ENCODE measurements at regions not wholly inside any gene's neighbourhood (a gene's known extent, or its start where the extent isn't known, plus 50 kb on each side); places are given as distances from the start of the nearest gene placed in this dataset.

GRCh38 chr14:98999901-99000300 lies 272.1 kb downstream of the BCL11B start:
- TF ChIP-seq, protein P1, sequence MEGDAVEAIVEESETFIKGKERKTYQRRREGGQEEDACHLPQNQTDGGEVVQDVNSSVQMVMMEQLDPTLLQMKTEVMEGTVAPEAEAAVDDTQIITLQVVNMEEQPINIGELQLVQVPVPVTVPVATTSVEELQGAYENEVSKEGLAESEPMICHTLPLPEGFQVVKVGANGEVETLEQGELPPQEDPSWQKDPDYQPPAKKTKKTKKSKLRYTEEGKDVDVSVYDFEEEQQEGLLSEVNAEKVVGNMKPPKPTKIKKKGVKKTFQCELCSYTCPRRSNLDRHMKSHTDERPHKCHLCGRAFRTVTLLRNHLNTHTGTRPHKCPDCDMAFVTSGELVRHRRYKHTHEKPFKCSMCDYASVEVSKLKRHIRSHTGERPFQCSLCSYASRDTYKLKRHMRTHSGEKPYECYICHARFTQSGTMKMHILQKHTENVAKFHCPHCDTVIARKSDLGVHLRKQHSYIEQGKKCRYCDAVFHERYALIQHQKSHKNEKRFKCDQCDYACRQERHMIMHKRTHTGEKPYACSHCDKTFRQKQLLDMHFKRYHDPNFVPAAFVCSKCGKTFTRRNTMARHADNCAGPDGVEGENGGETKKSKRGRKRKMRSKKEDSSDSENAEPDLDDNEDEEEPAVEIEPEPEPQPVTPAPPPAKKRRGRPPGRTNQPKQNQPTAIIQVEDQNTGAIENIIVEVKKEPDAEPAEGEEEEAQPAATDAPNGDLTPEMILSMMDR (conservative IDR thresholded peaks at IDR 0.05), result no peak
- TF ChIP-seq ZFX (IDR thresholded peaks at IDR 0.05), result no peak
